ENCODE measurements at regions not wholly inside any gene's neighbourhood (a gene's known extent, or its start where the extent isn't known, plus 50 kb on each side); places are given as distances from the start of the nearest gene placed in this dataset.

- POLR2A ChIA-PET, result no interaction called here
- H2AFZ ChIP-seq (ENCODE audit: low read length), result no peak overlapping the region
- H3K9ac ChIP-seq (ENCODE audit: insufficient read depth, low read depth, low read length), result no peak overlapping the region
- CTCF ChIA-PET (ENCODE audit: low intra/inter-chr PET ratio, low total read pairs), result no interaction called here
- no peak overlapping the region for H3K4me3 ChIP-seq (replicated peaks in 1 of 3; ENCODE audit: insufficient read depth in 1 of 3, low read depth in 2 of 3, low read length in 3 of 3)
- H3K4me1 ChIP-seq (ENCODE audit: insufficient read depth, low read length), result peaks cover 20% of the 10 kb centered on the region
- H3K79me2 ChIP-seq (ENCODE audit: insufficient read depth, low read length), result no peaks in the 10 kb centered on the region
- intact Hi-C loops (cut with micrococcal nuclease; ENCODE audit: unreplicated experiment) (no loop called here), in situ Hi-C loops (cut with HindIII; ENCODE audit: extremely low pct_ligation_motif_present, low pct_unique_long_range_greater_than_20kb) (no loop called here)
- no peaks in the 10 kb centered on the region for H3K9me3 ChIP-seq (ENCODE audit: low read length)
- no peak for ATAC-seq
- no peak for FAIRE-seq
- BruUV-seq (replicated peaks), result no TSS peak
- 95% methylated on average over 1 of the region's 1 CpG for WGBS (ENCODE audit: low lambda C conversion rate)
- H3K4me2 ChIP-seq (ENCODE audit: low read depth, low read length), result no peak overlapping the region
- no peak overlapping the region for H3K27ac ChIP-seq (ENCODE audit: extremely low read length, insufficient read depth, low read length)
- H3K27me3 ChIP-seq (ENCODE audit: control insufficient read depth in 1 of 2, insufficient read depth in 2 of 2, low read length in 2 of 2), result no peaks in the 10 kb centered on the region
- no peaks in the 10 kb centered on the region for H4K20me1 ChIP-seq (ENCODE audit: insufficient read depth, low read length)
- DNase-seq (ENCODE audit: low spot score), result no peak
- no peaks in the 10 kb centered on the region for H3K36me3 ChIP-seq (replicated peaks in 1 of 2; ENCODE audit: control insufficient read depth in 1 of 2, insufficient read depth in 2 of 2, low read length in 2 of 2)
- TF ChIP-seq PLRG1 (conservative IDR thresholded peaks at IDR 0.05) (no peak), AHR (CRISPR knock-in tag; IDR thresholded peaks at IDR 0.05) (no peak), ZHX1 (CRISPR knock-in tag; IDR thresholded peaks at IDR 0.05; ENCODE audit: low read depth) (no peak), CREM (IDR thresholded peaks at IDR 0.05) (no peak), CREM (CRISPR knock-in tag; IDR thresholded peaks at IDR 0.05) (no peak), CHCHD3 (CRISPR knock-in tag; IDR thresholded peaks at IDR 0.05) (no peak), DMTF1 (CRISPR knock-in tag; IDR thresholded peaks at IDR 0.05) (no peak), ZNF446 (CRISPR knock-in tag; IDR thresholded peaks at IDR 0.05) (no peak), ZNF451 (CRISPR knock-in tag; IDR thresholded peaks at IDR 0.05) (no peak), HNF1B (CRISPR knock-in tag; IDR thresholded peaks at IDR 0.05) (no peak), ZIK1 (CRISPR knock-in tag; IDR thresholded peaks at IDR 0.05; ENCODE audit: borderline replicate concordance, low read depth) (no peak), NFKBIZ (CRISPR knock-in tag; IDR thresholded peaks at IDR 0.05) (no peak), ATF5 (CRISPR knock-in tag; IDR thresholded peaks at IDR 0.05; ENCODE audit: low read depth) (no peak), ZNF839 (CRISPR knock-in tag; IDR thresholded peaks at IDR 0.05; ENCODE audit: borderline replicate concordance) (no peak), ZSCAN5A (CRISPR knock-in tag; IDR thresholded peaks at IDR 0.05; ENCODE audit: borderline replicate concordance) (no peak), HIC2 (CRISPR knock-in tag; IDR thresholded peaks at IDR 0.05; ENCODE audit: low read depth) (no peak)
Measured at GRCh38 chr5:94024101-94024500, 282.7 kb upstream of the POU5F2 start.

Measured in HepG2 (cell line).